GM18909 (cell line): ENCODE measurements at regions not wholly inside any gene's neighbourhood (a gene's known extent, or its start where the extent isn't known, plus 50 kb on each side); places are given as distances from the start of the nearest gene placed in this dataset.
A peak's percentile ranks its signal among the peaks of the same experiment; 100 is the strongest.

Experiments used
- ATAC-seq: cut with Tn5 transposase; IDR thresholded peaks from one replicate; pipeline ENCODE4 v1.9.1; 2021; ENCODE audit warnings: mild to moderate bottlenecking; ENCODE audit not compliant: unreplicated experiment, poor library complexity

DNA sequence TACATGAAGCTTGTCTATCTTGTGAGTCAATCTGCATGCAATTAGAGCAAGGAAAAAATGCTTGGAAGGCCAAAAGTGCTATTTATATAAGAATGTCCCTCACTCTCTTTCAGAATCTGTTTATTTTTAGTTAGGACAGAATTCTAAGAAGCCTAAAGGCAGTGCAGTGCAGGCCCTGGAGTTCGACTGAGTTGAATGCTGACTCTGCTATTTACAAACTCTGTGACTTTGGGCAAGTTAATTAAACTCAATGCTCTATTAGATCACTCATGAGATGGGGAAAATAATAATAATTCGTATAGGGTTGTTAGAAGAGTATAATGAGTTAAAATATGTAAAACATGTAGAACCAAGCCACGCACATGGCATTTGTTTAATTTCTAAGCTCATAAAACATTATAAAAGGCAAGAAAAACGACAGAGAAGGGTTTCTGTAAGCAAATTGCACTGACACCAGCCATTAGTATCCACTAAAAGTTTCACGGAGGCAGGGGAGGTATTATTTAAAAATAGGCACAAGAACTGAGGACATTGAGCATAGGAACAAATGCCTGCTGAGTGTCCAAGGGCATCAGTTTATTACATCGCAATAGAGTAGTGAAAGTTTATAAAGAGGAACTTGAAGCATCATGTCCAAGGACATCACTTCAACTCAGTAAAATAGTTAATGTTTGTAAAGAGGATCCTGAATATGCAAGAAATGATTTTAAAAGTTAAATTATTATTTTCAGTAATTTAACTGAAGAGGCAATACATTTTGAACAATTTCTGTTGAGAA lies 115.0 kb upstream of the INPP4B start:
- no peak for ATAC-seq

DNA sequence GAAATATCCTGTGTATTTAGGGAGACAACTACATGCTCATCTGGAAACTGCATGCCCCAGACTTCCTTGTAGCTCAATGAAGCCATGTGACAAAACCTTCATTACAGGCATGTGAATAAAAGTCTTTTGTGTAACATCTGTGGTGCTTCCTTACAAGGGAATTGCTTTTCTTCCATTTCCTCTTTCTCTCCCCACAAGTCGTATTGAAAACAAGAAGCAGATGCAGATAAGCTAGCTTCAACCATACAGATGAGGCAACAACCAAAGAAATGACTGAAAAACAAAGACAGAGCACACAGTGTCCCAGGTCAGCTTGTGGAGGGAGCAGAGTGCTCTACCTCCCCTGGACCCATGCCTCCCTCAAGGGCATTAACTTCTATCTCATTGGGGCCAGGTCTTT lies 115.8 kb upstream of the INPP4B start:
- ATAC-seq, result peak; percentile 62

DNA sequence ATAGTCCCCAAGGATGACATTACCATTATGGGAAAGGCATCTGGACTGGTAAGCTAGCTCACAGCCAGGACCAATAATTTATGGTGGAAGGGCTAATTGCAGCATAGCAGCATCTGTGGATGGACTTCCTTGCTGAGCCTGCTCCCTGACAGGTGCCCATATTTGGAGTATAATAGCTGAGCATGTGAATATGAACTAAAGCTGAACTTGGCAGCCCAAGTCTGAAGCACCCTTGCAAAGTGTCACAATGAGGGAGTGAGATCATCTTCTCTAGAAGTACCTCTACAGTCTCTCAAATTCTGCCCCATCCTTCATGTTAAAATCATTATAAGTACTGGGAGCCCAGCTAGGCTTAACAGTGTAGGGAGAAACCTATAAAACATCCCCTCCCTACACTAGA lies 128.2 kb upstream of the INPP4B start:
- no peak for ATAC-seq

DNA sequence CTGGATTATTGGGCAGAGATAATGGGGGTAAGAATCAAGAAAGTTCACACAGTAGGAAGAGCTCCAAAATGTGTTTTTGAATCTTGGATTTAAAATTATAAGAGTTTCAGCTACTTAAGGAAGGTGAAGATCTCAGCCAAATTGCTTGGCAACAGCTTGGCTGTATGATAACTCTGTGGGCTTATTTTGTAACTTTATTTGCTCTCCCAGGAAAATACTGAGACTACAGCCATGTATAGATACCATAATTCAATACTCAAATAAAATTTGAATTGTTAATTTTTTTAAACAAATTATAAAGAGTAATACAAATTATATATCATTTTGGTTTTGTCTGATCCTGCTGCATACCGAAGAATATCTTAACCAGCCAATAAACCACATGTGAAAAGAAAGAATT lies 129.5 kb upstream of the INPP4B start:
- ATAC-seq, result no peak

DNA sequence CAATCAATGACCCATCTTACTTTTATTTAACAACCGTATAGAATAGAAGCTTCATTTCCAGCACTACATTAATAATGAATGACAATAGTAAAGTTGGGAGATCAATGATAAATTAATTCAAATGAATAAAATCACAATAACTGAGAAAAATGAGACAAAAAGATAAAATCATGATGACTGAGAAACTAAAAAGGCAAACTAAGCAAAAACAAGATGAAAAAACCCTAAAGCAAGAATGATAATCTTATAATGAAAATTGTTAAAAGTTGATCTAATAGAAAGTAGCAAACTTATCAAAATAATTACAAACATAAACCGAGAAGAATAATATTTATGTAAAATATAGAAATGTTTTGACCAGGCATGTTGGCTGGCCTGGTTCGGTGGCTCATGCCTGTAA lies 130.4 kb upstream of the INPP4B start:
- ATAC-seq, result no peak

DNA sequence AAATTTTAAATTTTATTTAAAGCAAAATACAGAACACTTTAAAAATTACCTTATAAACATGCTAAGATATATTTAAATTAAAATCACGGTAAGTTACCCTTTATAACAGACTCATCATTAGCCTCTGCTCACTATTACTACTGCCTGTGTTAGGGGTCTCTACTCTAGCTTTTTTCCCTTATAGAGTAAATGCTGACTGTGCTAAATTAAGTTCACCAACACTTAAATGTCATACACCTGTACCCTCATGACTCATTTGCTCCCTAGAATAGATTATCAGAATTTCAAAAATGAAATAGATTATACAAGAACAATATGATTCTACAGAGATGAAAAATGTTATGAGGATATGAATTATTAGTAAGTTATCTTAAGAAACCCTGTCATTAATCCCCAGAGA lies 131.1 kb upstream of the INPP4B start:
- no peak for ATAC-seq

DNA sequence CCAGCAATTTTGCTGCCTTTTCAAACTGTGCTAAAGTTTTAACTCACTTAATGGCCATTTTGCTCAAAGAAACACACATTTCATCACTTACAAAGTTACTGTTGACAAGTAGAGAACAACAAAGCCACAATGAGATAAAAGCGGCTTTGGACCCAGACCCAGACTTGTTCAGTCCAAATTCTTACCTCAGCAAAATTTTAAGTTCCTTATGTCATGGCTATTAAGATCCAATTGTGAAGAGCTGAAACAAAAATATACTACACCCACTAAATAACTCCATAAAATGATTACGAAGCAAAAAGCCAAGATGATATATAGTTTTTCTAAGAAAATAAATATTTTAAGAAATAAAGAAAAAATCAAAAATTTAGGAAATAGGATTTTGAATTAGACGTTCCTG lies 137.0 kb upstream of the INPP4B start:
- ATAC-seq, result no peak

DNA sequence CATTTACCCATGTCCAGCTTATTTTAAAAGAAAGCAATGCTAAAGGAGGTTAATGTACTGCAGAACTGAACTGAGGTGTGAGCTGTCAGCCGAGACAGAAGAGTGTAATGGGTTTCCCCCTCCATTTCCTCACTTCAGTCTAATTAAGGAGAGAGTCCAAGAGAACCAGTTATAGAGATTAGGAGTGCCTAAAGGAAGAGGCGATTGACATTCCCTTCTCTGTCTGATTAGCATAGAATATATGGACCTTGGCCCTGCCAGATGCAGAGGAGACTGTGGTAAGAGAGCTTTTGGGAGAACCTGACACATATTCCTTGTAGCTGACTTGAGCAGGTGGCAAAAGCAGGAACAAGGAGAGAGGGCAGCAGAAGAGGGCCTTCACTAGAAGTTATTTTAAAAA lies 137.5 kb upstream of the INPP4B start:
- no peak for ATAC-seq

DNA sequence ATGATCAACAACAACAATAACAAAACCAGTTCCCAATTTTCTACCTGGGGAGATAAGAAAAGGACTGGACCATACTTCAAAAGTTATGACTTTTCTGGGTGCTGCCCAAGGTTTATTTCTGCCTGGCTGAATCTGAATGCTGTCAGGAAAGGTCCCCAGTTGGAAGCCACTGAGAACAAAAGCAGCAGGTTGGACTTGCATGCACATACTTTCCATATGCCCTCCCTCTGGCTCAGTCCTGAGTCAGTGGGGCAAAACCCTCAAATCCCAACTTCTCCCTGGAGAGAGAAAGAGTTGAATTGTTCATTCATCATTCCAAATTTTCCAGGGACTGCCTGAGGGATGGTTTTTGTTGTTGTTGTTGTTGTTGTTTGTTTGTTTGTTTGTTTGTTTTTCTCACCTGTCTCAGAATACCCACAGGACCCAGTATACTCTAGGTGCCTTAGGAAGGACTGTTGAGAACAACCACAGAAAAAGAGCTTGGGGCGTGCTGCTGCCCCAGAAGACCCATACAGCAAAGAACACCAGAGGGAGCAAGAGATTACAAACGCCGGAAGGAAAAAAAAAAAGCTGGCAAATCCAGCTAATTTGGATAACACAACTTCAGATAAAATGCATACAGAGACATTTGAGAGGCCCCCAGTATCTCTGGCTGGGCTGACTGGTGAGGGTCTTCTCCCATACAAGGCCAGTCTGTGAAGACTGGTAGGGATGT lies 138.9 kb upstream of the INPP4B start:
- no peak for ATAC-seq

DNA sequence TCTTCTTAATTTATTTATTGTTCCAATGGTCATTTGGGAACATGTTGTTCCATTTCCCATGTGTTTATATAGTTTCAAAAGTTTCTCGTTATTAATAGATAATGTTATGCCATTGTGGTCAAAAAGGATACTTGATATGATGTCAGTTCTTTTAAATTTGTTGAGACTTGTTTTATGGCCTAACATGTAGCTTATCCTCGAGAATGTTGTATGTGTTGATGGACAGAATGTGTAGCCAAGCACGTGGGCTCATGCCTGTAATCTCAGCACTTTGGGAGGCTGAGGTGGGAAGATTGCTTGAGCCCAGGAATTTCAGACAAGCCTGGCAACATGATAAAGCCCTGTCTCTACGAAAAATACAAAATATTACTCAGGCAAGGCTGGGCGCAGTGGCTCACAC lies 168.5 kb upstream of the USP38 start:
- ATAC-seq, result no peak

DNA sequence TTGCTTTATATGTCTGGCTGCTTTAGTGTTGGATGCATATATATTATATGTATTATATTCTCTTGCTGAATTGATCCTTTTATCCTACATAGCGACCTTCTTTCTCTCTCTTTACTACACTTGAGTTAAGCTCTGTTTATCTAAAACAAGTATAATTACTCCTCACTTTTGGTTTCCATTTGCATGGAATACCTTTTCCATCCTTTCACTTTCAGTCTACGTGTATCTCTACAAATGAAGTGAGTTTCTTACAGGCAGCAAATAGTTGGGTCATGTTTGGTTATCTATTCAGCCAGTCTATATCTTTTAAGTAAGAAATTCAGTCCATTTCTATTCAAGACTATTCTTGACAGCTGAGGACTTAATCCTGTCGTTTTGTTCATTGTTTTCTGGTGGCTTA lies 167.5 kb upstream of the USP38 start:
- no peak for ATAC-seq

DNA sequence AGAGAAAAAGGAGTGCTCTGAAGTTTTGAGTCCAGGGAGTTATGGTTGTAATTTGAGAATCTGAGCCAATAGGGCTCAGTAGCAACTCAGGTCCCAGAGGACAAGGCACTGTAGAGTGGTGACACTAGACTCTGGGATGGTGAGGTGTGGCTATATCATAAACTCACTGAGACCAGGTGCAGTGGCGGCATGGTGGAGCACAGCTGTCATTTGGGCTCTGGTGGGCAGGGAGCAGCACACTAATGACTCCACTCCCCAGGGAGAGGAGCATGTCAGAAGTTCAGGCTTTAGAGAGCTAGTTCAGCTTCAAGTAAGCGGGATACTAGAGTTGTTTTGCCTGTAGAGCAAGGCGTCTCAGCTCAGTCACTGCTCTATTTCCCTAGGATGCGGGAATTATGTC lies 165.4 kb upstream of the USP38 start:
- ATAC-seq, result no peak

DNA sequence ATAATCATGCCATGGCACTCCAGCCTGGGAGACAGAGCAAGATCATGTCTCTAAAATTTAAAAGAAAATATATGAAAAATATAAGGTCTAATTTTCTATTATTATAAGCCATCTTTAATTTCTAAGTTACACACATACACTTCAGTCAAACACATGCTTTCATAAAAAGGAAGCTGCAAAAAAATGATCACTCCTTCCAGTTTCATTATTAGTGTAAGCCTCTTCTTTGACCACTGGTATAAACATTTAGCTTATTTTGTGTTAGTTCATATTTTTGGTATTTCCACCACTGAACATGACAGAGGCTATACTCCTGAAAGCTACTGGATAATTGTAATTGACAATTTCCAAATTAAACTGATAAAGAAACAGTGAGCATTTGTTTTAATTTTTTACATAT lies 163.3 kb upstream of the USP38 start:
- peak; percentile 77 for ATAC-seq

DNA sequence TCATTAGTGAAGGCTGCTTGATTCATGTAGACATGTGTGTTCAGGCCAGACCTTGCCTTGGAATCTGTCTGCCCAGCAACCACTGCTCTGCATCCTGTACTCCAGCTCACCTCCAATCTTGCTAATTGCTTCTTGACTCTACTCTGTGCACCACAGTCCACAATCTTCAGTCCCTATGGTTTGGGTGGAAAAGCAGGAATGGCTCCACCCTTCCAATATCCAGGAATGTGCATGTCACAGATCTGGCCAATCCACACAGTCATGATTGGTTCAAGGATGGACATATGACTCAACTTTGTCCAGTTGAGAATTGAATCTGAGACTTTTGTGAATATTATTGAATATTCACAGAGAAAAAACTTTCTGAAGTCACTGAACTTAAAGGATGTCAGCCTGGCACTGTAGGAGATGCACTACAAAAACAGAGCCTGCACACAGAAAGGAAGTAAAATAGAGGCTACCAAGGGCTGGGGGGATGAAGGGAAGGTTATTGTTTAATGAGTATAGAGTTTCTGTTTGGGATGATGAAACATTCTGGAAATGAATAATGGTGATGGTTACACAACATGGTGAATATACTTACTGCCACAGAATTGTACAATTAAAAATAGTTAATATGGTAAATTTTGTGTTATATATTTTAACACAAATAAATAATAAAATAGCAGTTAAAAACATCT lies 161.3 kb upstream of the USP38 start:
- peak; percentile 32 for ATAC-seq

DNA sequence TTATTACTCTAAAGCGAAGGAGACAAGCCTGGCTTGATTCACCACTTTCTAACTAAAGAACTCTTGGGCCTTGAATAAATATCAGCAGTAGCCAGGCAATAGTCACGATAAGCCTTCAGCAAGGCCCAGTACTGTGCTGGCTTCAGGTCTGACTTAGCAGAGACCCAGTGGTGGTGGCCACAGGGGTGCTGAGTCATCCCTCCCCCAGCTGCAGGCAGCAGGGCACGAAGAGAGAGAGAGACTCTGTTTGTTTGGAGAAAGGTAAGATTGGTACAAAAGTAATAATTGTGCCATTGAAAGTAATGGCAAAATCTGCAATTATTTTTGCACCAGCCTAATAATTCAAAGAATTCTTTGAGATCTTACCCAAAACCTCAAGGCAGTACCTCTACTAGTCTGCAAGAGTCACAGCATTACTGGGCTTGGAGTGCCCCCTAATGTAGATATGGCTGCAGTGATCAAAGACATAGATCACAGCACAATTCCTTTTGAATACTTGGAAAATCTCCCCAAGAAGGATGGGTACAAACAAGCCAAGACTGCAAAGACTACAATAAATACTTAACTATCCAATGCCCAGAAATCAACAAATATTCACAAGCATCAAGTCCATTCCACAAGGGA lies 159.5 kb upstream of the USP38 start:
- peak; percentile 64 for ATAC-seq

DNA sequence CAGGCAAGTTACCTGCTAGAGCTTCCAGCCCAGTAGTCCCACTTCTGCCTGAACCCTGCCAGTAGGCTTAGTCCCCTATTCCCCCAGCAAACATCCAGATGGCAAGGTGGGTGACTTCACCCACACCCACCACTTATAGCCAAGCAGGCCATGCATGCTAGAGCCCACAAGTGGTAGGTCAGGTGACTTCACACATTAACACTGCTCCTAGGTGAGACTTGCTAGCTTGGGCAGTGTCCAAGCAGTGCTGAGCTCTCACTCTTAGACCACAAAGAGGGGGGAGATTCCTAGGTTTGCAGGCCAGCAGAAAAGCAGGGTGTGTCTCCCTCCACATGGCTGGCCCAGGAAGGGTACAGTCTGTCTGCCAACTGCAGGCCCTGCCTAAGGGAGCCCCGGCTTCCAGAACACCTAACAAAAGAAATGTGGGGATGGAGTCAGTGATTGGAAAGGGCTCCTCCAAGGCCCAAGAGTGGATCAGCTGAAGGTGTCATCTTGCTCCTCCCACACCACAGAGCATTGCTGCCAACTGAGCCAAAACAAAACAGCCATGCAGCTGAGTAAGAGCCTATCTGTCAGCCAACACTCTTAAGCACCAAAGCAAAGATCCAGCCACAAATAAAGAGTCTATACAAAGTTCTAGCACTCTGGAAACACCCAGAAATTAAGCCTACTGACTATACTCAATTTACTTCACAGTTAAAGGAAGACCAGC lies 158.1 kb upstream of the USP38 start:
- no peak for ATAC-seq

DNA sequence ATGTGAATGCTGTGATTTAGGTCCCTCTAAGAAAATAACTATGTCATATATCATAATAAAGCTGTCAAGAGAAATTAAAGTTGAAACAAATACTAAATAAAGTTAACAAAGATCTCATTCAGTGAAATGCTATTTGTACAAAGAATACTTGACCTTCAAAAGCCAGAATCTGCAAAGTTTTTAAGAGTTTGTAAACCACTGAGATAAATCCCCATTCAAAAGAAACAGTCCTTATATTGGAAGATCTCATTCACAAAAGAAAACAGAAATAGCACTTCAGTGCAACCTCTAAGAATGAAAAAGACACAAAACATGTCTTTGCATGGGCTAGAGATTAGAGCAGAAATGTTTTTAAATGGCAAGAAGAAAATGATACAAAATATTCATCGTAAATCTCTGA lies 149.1 kb upstream of the USP38 start:
- ATAC-seq, result no peak

DNA sequence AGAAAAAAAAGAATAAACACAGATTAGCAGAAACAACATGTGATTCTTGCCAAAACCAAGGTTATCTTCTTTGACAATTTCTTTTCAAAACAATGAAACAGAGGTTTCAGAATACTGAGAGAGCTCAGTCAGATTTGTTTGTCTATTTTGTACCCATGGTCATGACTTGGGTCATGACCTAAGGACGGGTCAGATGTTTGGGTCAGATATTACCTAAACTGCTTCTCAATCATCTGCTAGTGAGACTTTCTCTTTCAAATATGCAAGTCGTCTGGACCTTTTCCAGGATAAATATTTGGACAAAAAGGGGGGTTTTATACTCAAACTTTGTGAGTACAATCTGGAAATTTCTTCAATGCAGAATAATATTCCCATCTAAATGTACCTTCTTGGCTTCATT lies 148.3 kb upstream of the USP38 start:
- ATAC-seq, result no peak

DNA sequence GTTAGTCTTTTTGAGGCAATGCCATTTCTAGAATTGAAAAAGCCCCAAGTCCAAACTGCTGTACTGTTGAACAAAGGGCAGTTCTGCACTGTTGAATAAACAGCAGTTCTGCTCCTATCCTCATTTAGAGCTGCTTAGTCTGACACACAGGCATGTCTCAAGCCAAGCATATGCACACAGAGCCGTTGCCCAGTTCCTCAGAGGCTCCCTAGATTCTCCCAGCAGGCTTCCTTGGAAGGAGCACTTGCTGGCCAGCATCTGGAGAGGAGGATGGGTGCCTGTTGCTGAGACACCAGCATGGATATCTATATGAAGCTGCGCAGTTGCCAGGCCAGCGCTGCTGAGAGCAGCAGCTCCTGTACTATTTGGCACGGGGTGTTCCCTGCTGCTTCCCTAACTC lies 138.3 kb upstream of the USP38 start:
- ATAC-seq, result no peak

DNA sequence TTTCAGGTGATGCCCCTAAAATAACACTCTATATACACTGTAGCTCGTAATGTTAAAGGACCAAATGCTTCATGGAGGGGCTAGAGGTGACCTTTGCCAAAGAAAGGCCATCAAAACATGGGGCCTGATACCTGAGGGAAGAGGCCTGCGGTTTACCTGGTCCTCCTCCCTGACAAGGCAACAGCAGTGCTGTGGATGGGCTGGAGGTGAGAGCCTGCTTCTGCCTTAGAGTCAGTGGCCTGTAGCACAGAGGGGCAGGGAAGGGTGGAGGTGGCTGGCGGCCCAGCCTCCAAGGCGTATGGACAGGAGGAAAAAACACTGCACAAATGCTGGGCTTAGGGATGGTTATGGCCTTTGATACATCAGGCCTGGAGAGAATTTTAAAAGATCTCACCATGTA lies 137.8 kb upstream of the USP38 start:
- ATAC-seq, result no peak
